ENCODE measurements at regions not wholly inside any gene's neighbourhood (a gene's known extent, or its start where the extent isn't known, plus 50 kb on each side); places are given as distances from the start of the nearest gene placed in this dataset.
A peak's percentile ranks its signal among the peaks of the same experiment; 100 is the strongest.
"Not testable (repeated sequence)": the region's sequence is repeated elsewhere in the genome, so short reads cannot be mapped to it uniquely, and the experiment has no call there.

GRCh38 chrX:3175659-3176438 lies 134.6 kb downstream of the ARSF start:
- Mint-ChIP-seq H3K27me3 (ENCODE audit: low read depth, unreplicated experiment) (no peaks in the 10 kb centered on the region), H3K4me3 (ENCODE audit: unreplicated experiment) (no peak overlapping the region), H3K4me1 (ENCODE audit: low read depth, unreplicated experiment) (peaks cover 18% of the 10 kb centered on the region), H3K36me3 (ENCODE audit: low read depth, unreplicated experiment) (no peaks in the 10 kb centered on the region), H3K9me3 (ENCODE audit: unreplicated experiment) (peaks cover 3% of the 10 kb centered on the region), H3K27ac (ENCODE audit: unreplicated experiment) (peak overlapping the region; percentile 91)
- Histone ChIP-seq H3K4me1 (ENCODE audit: insufficient read depth, low read length) (peaks cover 12% of the 10 kb centered on the region), H3K9ac (ENCODE audit: low read length) (peak overlapping the region; percentile 79), H4K20me1 (ENCODE audit: insufficient read depth, low read length) (no peaks in the 10 kb centered on the region), H3K79me2 (ENCODE audit: insufficient read depth, low read length) (no peaks in the 10 kb centered on the region), H3K36me3 (ENCODE audit: insufficient read depth, low read length) (no peaks in the 10 kb centered on the region), H3K4me2 (ENCODE audit: low read length) (peak overlapping the region; percentile 78), H3K4me3 (ENCODE audit: insufficient read depth, low read depth, low read length) (no peak overlapping the region), H3K27ac (ENCODE audit: low read depth, low read length) (peak overlapping the region; percentile 93), H3K27me3 (ENCODE audit: insufficient read depth, low read length) (no peaks in the 10 kb centered on the region), H2AFZ (ENCODE audit: low read depth, low read length) (peak overlapping the region; percentile 76), H3K9me3 (ENCODE audit: insufficient read depth, low read depth, low read length) (no peaks in the 10 kb centered on the region)
- FAIRE-seq (peak; percentile 89), DNase-seq (ENCODE audit: low read depth) (peak; percentile 56)
- TF ChIP-seq, protein P1, sequence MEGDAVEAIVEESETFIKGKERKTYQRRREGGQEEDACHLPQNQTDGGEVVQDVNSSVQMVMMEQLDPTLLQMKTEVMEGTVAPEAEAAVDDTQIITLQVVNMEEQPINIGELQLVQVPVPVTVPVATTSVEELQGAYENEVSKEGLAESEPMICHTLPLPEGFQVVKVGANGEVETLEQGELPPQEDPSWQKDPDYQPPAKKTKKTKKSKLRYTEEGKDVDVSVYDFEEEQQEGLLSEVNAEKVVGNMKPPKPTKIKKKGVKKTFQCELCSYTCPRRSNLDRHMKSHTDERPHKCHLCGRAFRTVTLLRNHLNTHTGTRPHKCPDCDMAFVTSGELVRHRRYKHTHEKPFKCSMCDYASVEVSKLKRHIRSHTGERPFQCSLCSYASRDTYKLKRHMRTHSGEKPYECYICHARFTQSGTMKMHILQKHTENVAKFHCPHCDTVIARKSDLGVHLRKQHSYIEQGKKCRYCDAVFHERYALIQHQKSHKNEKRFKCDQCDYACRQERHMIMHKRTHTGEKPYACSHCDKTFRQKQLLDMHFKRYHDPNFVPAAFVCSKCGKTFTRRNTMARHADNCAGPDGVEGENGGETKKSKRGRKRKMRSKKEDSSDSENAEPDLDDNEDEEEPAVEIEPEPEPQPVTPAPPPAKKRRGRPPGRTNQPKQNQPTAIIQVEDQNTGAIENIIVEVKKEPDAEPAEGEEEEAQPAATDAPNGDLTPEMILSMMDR (IDR thresholded peaks at IDR 0.05; ENCODE audit: insufficient read depth, low read depth, low read length): no peak
- no peak for TF ChIP-seq EZH2 (IDR thresholded peaks at IDR 0.05; ENCODE audit: insufficient read depth, low read length)

- not testable (repeated sequence) for H3K9ac ChIP-seq (ENCODE audit: low read length); H3K4me3 ChIP-seq (ENCODE audit: insufficient read depth, low read depth, low read length); H3K4me3 Mint-ChIP-seq (ENCODE audit: unreplicated experiment); DNase-seq (ENCODE audit: low read depth); H3K27me3 Mint-ChIP-seq (ENCODE audit: low read depth, unreplicated experiment); H3K9me3 Mint-ChIP-seq (ENCODE audit: unreplicated experiment); H3K27ac ChIP-seq (ENCODE audit: low read depth, low read length); H2AFZ ChIP-seq (ENCODE audit: low read depth, low read length); H4K20me1 ChIP-seq (ENCODE audit: insufficient read depth, low read length); H3K36me3 ChIP-seq (ENCODE audit: insufficient read depth, low read length); H3K27ac Mint-ChIP-seq (ENCODE audit: unreplicated experiment); H3K79me2 ChIP-seq (ENCODE audit: insufficient read depth, low read length); FAIRE-seq; H3K9me3 ChIP-seq (ENCODE audit: insufficient read depth, low read depth, low read length); H3K27me3 ChIP-seq (ENCODE audit: insufficient read depth, low read length); H3K36me3 Mint-ChIP-seq (ENCODE audit: low read depth, unreplicated experiment); H3K4me2 ChIP-seq (ENCODE audit: low read length)
- peaks cover 14% of the 10 kb centered on the region for H3K4me1 ChIP-seq (ENCODE audit: insufficient read depth, low read length)
- peaks cover 13% of the 10 kb centered on the region for H3K4me1 Mint-ChIP-seq (ENCODE audit: low read depth, unreplicated experiment)
Observed at GRCh38 chrX:3172156-3172555, 130.9 kb downstream of the ARSF start.

GRCh38 chrX:3169421-3169820 lies 128.2 kb downstream of the ARSF start:
- H3K27me3 ChIP-seq (ENCODE audit: insufficient read depth, low read length): no peaks in the 10 kb centered on the region
- H3K9me3 Mint-ChIP-seq (ENCODE audit: unreplicated experiment): peaks cover 3% of the 10 kb centered on the region
- H4K20me1 ChIP-seq (ENCODE audit: insufficient read depth, low read length): no peaks in the 10 kb centered on the region
- H2AFZ ChIP-seq (ENCODE audit: low read depth, low read length): no peak overlapping the region
- peaks cover 19% of the 10 kb centered on the region for H3K4me1 ChIP-seq (ENCODE audit: insufficient read depth, low read length)
- no peaks in the 10 kb centered on the region for H3K36me3 ChIP-seq (ENCODE audit: insufficient read depth, low read length)
- DNase-seq (ENCODE audit: low read depth) (no peak), FAIRE-seq (peak; percentile 85)
- H3K79me2 ChIP-seq (ENCODE audit: insufficient read depth, low read length): no peaks in the 10 kb centered on the region
- no peaks in the 10 kb centered on the region for H3K36me3 Mint-ChIP-seq (ENCODE audit: low read depth, unreplicated experiment)
- TF ChIP-seq, protein P1 (IDR thresholded peaks at IDR 0.05; ENCODE audit: insufficient read depth, low read depth, low read length): no peak
- TF ChIP-seq EZH2 (IDR thresholded peaks at IDR 0.05; ENCODE audit: insufficient read depth, low read length): no peak
- H3K27ac ChIP-seq (ENCODE audit: low read depth, low read length): no peak overlapping the region
- H3K4me1 Mint-ChIP-seq (ENCODE audit: low read depth, unreplicated experiment): peaks cover 3% of the 10 kb centered on the region
- H3K4me2 ChIP-seq (ENCODE audit: low read length): no peak overlapping the region
- no peak overlapping the region for H3K4me3 ChIP-seq (ENCODE audit: insufficient read depth, low read depth, low read length)
- no peak overlapping the region for H3K9ac ChIP-seq (ENCODE audit: low read length)
- H3K27me3 Mint-ChIP-seq (ENCODE audit: low read depth, unreplicated experiment): no peaks in the 10 kb centered on the region
- no peak overlapping the region for H3K27ac Mint-ChIP-seq (ENCODE audit: unreplicated experiment)
- H3K4me3 Mint-ChIP-seq (ENCODE audit: unreplicated experiment): no peak overlapping the region
- H3K9me3 ChIP-seq (ENCODE audit: insufficient read depth, low read depth, low read length): no peaks in the 10 kb centered on the region

All from astrocyte (in vitro differentiated cells and primary cell).